ENCODE measurements at regions not wholly inside any gene's neighbourhood (a gene's known extent, or its start where the extent isn't known, plus 50 kb on each side); places are given as distances from the start of the nearest gene placed in this dataset.

DNA sequence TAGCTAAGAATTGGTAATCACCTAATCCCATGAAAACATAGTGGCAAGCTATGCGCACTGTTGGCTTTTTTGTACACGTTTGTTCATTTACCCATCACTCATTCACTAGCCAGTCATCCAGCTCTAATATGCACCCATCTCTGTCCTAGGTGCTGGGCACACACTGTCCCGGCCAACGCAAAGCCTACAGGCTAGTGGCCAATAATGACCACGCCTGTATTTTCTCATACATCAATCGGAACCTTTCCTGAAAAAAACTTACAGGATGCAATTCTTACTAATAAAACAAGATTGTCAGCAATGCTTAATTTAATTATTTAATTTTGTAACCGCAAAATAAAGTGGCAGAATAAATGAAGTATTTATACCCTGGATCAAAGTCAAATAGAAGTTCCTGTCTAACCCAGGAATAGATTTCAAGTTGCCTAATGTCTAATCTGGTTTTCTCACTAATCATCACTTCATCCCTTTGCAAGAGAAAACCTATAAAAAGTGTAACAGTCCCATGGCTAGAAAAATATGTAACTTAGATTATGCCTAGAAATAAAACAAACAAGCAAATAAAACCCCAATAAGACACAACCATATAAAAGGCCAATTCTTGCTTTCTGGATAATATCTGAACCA is 143.3 kb upstream of the BLID start:
- no peak overlapping the region for H3K27ac ChIP-seq
- DNase-seq, result no peak
- H3K4me3 ChIP-seq, result no peak overlapping the region
- TF ChIP-seq, protein P1, sequence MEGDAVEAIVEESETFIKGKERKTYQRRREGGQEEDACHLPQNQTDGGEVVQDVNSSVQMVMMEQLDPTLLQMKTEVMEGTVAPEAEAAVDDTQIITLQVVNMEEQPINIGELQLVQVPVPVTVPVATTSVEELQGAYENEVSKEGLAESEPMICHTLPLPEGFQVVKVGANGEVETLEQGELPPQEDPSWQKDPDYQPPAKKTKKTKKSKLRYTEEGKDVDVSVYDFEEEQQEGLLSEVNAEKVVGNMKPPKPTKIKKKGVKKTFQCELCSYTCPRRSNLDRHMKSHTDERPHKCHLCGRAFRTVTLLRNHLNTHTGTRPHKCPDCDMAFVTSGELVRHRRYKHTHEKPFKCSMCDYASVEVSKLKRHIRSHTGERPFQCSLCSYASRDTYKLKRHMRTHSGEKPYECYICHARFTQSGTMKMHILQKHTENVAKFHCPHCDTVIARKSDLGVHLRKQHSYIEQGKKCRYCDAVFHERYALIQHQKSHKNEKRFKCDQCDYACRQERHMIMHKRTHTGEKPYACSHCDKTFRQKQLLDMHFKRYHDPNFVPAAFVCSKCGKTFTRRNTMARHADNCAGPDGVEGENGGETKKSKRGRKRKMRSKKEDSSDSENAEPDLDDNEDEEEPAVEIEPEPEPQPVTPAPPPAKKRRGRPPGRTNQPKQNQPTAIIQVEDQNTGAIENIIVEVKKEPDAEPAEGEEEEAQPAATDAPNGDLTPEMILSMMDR (IDR thresholded peaks at IDR 0.05), result no peak
- intact Hi-C loops (cut with DNase I; ENCODE audit: low total_unique reads), result no loop called here
- no peaks in the 10 kb centered on the region for H3K9me3 ChIP-seq
- H3K36me3 ChIP-seq, result no peaks in the 10 kb centered on the region
- H3K27me3 ChIP-seq, result no peaks in the 10 kb centered on the region
- no peaks in the 10 kb centered on the region for H3K4me1 ChIP-seq

DNA sequence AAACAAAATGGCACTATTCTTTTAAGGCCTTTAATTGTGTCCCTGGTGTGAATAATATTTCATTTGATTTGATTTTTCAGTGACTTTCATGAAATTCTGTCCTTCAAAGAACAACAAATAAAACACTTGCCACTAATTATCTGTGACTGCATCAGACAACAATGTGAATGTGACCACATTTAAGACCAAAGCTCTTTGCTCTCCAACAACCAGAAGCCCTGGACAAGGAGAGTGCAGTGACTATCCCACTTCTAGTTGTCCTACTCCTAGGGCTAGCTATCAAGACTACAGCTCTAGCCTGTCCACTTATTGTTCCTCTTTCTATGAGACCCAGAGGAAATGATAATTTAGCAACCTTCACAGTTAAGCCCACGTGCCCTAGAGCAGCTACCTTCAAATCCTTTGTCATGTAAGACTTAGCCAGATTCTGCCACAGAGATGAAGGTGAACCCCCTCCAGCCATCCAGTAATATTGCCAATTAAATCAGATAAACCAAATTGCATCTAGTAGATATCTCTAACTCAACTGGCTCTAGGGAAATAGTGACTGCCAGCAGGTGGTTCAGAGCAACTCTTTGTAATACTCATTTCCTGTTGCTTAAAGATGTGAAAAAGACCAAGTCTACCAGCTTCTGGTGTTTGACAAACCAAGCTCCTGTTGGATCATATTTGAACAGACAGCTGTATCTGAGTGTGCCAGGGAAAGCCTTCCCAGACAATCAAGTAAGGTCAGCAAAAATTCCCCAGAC is 142.6 kb upstream of the BLID start:
- TF ChIP-seq, protein P1 (IDR thresholded peaks at IDR 0.05), result no peak
- Histone ChIP-seq H3K4me3 (no peak overlapping the region), H3K36me3 (no peaks in the 10 kb centered on the region), H3K27ac (no peak overlapping the region), H3K27me3 (no peaks in the 10 kb centered on the region), H3K4me1 (no peaks in the 10 kb centered on the region), H3K9me3 (no peaks in the 10 kb centered on the region)
- intact Hi-C loops (cut with DNase I; ENCODE audit: low total_unique reads), result no loop called here
- no peak for DNase-seq

DNA sequence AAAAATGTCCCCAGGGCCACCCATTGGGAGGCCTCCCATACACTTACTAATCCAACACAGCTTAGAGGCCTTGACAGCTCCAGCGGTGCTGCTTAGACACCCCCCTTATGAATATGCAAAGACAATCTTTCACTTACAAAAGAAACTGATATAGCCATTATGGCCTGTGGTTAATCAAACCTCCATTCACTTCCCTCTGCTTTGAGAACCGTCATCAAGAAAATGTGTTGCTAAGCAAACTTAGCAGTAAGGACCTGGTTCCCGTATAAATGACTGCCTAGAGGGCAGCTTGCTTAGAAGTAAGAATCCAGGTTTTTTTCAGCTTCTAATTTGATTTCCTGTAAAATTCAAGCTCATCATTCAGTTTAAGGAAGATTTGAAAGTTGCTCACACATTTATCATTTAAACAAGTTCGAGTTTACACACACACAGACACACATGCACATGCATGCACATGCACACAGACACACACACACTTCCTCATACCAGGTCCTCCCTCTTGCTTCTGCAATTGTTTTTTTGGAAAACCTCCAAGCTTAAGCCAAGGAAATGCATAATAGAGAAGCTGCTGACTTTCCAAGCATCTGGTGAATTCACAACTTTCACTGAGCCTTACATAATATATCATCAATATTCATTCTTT is 137.7 kb upstream of the BLID start:
- H3K27ac ChIP-seq, result no peak overlapping the region
- intact Hi-C loops (cut with DNase I; ENCODE audit: low total_unique reads), result no loop called here
- no peaks in the 10 kb centered on the region for H3K36me3 ChIP-seq
- no peaks in the 10 kb centered on the region for H3K4me1 ChIP-seq
- no peak for DNase-seq
- H3K27me3 ChIP-seq, result no peaks in the 10 kb centered on the region
- H3K4me3 ChIP-seq, result no peak overlapping the region
- no peaks in the 10 kb centered on the region for H3K9me3 ChIP-seq
- TF ChIP-seq, protein P1 (IDR thresholded peaks at IDR 0.05), result no peak

DNA sequence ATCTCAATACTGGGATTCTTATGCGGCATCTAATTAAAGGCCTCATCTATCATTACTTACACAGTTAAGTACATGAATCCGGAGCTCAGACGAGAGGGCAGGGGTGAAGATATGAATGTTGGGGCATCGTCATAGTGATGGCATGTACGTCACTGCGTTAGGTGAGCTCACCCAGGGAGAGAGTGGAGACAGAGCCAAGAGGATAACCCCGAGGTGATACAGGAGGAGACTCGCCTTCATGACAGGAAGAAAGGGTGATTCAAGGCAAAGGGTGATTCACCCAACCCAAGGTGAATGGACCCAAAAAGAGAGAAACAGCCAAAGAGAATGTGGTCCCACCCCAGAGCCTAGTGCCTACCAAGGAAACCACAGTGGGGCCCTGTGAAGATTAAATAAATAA is 132.9 kb upstream of the BLID start:
- H3K4me3 ChIP-seq, result no peak overlapping the region
- no peak for DNase-seq
- no peaks in the 10 kb centered on the region for H3K27me3 ChIP-seq
- no peaks in the 10 kb centered on the region for H3K4me1 ChIP-seq
- no peaks in the 10 kb centered on the region for H3K9me3 ChIP-seq
- intact Hi-C loops (cut with DNase I; ENCODE audit: low total_unique reads), result no loop called here
- no peaks in the 10 kb centered on the region for H3K36me3 ChIP-seq
- no peak overlapping the region for H3K27ac ChIP-seq
- TF ChIP-seq, protein P1 (IDR thresholded peaks at IDR 0.05), result no peak

DNA sequence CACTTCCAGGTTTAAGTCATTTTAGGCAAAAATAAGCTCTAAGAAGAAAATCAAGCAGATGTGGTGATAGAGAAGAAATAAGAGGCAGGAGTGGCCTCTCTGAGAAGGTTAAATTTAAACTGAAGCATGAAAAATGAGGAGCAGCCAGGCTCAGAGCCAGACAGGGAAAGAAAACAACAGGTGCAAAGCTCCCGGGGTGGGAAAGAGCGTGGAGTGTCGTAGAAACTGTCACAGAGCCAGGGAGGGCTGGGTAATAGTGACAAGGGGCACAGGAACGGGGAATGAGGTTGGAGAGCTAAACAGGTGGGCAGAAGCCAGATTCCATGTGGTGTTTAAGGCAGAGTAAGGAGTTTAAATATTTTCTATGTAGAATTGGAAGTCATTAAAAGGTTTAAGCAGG is 132.1 kb upstream of the BLID start:
- DNase-seq, result no peak
- Histone ChIP-seq H3K4me1 (no peaks in the 10 kb centered on the region), H3K27me3 (no peaks in the 10 kb centered on the region), H3K27ac (no peak overlapping the region), H3K4me3 (no peak overlapping the region), H3K36me3 (no peaks in the 10 kb centered on the region), H3K9me3 (no peaks in the 10 kb centered on the region)
- TF ChIP-seq, protein P1 (IDR thresholded peaks at IDR 0.05), result no peak
- intact Hi-C loops (cut with DNase I; ENCODE audit: low total_unique reads), result no loop called here

Data from tibial artery (tissue), 4 donors.